T-helper 1 cell treated with Interleukin-12 subunit alpha and Interleukin-12 subunit beta and Interleukin-4 antibody, amounts not matched to agents 30 ng/mL and 1 ng/mL, for 36 hours (primary cell): ENCODE measurements at regions not wholly inside any gene's neighbourhood (a gene's known extent, or its start where the extent isn't known, plus 50 kb on each side); places are given as distances from the start of the nearest gene placed in this dataset.

Experiments
- intact Hi-C: fragments of 100-400 bp; cut with micrococcal nuclease; formaldehyde crosslinking; loops from one replicate; pipeline ENCODE4 v1.15.1; 2024

DNA sequence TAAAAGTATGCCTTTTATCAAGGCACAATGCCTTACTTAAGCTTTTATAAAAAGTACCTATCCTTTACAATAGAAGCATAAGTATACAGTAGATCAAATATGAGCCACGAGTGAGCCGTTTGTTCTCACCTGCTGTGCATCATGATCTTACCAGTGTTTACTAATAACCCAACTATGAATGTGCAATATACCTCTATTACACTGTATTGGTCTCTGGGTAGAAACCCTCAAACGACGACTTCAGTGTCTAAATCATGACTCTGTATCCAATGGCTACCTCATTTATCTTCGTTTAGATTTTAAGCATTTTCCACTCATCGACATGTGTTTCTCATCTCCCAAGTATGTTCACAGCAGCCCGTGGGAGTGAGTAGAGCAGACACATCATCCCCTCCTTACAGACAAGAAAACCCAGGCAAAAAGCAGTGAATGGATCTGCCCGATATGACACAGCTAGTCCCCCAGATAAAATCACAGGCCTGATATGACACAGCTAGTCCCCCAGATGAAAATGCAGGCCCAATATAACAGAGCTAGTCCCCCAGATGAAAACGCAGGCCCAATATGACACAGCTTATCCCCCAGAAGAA lies 279.8 kb downstream of the TNS1 start:
- intact Hi-C loops, result no loop called here

DNA sequence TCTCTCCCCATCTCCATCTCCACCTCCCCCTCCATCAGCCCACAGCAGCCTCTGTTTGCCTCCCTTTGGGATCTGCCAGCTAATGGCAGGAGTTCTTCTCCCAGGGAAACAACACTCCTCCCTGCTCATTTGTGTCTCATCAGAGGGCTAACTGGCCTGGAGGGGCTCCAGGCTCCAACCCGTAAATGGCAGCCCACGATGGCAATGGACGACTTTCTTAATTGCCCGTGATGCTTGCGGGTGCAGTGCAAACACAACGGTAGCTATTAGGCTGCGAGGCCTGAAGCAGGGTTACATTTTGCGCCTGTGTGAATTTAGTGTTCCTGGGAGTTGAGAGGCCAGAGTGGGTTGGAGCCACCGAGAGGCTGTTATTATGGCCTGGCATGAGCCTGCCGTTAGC lies 285.1 kb downstream of the TNS1 start:
- intact Hi-C loops, result loop anchor here (10.0 kb wide), 1 partner anchor 493 kb away; no protein-coding TSS in a partner anchor

DNA sequence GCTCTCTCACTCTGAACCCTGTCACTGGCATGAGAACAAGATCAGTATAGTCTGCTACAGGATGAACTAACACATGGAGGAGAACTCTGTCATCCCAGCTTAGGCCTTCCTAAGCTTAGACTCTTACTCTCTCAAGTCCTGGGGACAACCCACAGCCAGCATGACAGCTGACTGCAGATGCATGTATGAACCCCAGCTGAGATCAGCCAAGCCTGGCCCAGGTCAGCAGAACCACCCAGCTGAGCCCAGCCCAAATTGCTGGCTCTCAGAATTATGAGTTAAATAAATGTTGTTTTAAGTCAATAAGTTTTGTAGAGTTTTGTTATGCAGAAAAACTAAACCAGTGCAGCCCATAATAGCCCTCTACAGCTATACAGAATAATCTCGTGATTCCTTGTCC lies 287.3 kb downstream of the TNS1 start:
- intact Hi-C loops, result loop anchor here (10.0 kb wide), 1 partner anchor 491 kb away; no protein-coding TSS in a partner anchor

DNA sequence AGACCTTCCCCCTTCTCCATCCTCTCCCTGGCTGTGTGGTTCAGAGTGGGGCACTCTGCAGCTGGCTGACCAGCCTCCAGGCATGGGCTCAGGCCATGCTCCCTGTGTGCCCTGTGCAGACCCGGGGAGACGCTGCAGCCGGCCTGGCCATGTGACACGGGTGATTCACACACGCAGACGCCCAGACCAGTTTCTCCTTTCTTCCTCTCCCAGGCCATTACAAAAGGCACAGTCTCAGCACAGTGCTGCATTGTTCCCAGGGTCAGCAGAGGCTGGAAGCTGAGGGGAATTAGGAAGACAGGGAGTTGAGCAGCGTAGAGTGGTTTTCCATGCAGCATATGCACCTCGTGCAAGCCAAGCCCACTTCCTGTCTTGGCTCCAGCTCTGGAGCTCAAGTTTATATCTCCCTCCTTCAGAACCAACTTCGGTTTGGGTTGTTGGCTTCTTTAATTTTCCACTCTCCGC lies 288.5 kb downstream of the TNS1 start:
- intact Hi-C loops, result loop anchor here (5.0 to 10.0 kb wide), 3 partner anchors 490 to 672 kb away; no protein-coding TSS in a partner anchor

DNA sequence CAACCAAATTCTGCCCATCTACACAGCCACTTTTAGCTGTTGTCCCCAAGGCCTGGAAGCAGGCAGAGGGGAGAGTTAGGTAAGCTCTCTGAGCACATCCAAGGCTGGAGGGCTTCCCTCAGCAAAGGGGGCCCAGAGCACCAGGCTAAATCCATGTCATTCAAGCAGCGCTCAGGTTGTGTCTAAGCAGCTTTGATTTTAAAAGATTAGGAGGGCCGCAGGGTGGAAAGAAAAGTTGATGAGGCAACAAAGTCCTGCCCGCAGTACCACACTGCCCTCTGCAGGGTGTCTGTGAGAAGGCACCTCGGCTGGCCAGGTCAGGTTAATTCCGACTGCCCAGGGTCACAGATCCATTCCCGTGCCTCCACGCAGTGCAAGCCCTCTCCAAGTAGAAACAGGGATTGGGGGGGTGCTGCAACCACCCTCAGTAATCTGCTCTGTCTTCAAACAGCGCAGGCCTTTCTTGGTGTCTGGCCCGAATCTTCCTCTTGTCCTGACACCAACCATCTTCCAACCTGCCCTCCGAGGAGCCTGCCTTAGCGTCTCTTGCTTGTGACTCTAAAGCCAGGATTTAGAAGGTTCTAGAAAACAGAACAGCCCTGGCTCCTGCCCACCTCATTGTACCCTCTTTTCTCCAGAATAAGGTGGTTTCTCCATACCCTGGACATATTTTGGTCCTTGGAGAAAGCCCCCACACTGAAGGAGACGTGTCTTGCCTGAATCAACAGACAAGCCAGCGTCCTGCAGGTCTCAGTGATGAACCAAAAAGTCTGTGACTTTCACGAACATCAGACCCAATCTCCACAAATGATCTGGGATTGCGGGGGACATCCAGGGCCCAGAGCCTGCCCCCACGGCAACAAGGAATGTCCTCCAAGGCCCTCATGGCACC lies 289.2 kb downstream of the TNS1 start:
- intact Hi-C loops, result loop anchor here (1.0 to 10.0 kb wide), 8 partner anchors 63 to 1194 kb away; no protein-coding TSS in a partner anchor

DNA sequence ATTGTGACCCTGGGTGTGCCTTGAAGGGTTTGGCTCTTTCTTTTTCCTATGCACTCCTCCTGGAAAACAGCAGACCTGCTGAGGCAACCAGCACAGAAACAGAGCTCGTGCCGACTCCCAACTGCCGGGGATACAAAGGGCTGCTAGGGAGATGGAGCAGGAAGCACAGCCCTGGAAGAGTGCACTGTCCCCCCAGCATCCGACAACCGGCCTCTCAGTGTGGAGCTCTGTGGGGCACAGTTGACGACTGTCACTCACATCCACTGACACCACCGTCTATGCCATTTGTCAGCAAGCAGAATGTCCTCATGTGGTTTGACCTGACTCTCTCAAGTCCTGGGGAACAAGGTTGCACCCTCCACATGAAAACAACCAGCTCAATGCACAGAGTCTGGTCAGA lies 290.4 kb downstream of the TNS1 start:
- intact Hi-C loops, result loop anchor here (5.0 to 10.0 kb wide), 3 partner anchors 488 to 670 kb away; no protein-coding TSS in a partner anchor

DNA sequence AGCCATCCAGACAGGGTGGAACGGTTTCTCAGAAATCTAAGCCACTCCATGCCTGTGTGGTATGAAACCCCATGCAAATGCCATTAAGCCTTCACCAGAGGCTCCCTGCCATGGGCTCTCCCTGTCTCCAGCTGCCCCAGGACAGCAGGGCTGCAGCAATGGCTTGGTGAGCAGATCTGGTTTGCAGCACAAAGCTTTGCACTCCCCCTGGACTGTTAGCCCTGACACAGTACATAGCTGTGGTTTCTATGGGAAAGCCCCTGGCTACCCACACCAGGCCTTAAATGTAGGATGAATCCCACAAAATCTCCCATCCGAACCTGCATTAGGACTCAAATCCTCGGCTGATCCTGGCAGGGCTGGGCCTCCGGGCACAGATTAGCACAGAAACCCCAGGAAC lies 291.6 kb downstream of the TNS1 start:
- intact Hi-C loops, result loop anchor here (5.0 to 10.0 kb wide), 3 partner anchors 486 to 669 kb away; no protein-coding TSS in a partner anchor

DNA sequence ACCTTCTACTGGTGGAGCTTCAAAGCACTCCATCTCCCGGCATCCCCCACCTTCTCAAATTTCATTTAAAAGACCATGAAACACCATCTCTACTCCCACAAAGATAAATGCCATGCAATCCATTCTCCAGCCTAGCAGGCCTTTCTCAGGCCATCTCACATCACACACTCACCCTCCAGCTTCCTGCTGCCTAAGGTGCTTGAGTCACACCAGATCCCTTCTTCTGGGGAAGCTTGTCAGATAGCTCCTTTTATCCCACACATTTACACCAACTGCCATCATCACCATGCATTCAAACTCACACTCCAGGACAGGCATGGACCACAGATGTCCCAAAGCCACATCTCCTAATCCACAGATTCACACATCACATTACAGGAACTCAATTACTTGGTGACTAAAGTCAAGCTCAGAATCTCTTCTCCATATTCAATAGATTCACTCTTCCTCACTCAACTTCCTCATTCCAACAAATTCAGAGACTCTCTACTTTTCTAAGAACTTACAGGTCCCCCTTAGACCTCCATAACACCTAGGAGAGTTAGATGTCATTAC lies 292.5 kb downstream of the TNS1 start:
- intact Hi-C loops, result loop anchor here (5.0 to 10.0 kb wide), 3 partner anchors 485 to 668 kb away; no protein-coding TSS in a partner anchor

DNA sequence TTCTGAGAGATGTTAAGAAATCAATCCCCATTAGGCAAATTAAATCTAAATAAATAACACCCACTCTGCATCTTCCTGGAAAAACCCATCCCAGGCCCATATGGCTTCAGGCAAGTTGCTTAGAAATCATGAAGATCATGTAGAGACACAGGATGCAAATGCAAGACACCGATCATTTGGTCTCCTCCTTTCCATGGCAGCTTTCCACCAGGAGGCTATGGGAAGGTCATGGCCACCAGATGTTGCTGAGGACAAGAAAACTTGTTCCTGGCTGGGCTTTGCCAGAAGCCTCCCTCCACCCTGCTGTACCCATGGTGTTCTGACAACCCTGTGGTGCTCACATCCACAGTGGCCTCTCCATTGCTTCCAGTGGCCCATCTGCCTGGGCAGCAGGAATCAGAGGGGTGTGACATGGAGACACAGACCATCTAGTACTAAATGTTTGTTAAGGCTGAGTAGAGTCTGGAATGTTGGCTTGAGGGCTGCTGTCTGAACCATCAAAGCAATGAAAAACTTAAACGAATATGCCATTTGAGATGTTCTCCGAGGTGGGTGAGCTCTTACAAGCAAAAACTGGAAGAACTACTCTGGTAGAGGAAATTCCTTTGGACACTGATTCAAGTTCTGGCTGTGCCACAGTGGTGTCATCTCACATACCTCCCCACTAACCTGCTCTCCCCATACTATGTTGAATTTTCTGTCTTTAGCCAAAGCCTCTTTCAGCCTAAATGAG lies 293.2 kb downstream of the TNS1 start:
- intact Hi-C loops, result loop anchor here (5.0 to 10.0 kb wide), 3 partner anchors 485 to 667 kb away; no protein-coding TSS in a partner anchor

DNA sequence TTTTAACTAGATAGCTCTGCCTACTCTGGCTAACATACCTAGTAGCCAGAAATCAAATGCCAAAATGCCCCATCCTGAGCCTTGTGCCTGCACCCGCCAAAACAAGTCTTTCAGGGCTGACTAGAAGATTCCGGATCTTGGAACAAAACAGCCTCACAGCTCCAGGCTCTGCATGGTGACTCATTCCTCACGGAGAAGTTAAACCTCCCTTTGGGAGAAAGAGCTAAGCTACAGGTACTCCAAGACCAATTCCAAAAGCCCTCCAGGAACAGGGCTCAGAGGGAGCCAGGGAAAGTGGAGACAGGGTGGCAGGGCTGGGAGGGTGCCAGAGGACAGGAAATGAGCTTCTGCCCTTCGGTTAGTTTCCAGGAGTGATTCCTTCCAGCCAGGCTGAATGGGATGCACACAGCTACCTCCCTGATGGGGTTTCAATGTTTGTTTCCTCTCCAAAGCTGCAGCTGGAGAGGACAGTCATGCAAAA lies 295.6 kb downstream of the TNS1 start:
- intact Hi-C loops, result no loop called here

DNA sequence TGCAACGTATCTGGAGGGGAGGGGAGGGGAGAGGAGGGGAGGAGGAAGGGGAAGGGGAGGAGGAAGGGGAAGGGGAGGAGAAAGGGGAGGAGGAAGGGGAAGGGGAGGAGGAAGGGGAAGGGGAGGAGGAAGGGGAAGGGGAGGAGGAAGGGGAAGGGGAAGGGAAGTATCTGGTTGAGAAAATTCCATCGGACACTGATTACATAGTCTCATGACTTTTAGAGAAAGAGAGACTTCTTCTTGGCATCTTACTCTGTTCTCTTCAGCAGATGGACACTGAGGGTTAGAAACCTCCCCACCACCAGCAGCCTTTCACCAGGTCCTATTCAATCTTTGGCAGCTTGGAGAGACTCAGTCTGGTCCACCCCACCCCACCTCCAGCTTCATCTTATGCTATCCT lies 296.3 kb downstream of the TNS1 start:
- intact Hi-C loops, result no loop called here

DNA sequence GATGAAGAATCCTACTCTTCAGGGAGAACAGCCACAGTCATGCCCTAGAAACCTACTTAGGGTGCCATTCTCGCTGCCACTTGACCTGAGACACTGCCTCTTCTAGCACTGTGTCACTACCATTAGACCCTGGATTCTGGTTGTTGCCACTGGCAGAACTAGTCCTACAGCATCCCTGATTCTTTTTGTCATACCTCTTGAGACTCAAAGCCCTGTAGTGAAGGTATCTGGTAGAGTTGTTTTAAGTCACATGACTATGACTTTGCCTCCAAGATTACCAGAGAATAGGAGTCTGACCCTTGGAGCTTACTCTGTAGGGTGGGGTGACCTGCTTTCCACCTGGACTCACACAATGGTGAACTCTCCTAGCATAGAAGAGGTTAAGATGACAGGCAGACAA lies 296.7 kb downstream of the TNS1 start:
- intact Hi-C loops, result no loop called here

DNA sequence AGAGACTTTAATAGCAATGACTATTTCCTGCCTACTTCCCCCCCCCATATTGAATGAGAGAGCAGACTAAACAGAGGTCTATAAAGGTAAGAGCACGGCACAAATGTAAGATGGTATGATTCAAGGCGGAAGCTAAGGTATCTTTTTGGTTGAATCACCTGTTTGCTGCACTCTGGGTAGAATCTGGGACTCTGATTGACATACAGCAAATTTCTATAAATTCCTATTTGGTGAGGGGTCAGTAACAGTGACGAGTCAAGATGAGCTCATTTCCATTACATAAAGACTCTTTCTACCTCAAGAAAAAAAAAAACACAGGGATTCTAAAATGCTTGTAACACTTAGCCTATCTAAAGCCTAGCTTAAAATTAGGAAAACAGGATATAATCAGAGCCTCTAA lies 297.3 kb downstream of the TNS1 start:
- intact Hi-C loops, result no loop called here

DNA sequence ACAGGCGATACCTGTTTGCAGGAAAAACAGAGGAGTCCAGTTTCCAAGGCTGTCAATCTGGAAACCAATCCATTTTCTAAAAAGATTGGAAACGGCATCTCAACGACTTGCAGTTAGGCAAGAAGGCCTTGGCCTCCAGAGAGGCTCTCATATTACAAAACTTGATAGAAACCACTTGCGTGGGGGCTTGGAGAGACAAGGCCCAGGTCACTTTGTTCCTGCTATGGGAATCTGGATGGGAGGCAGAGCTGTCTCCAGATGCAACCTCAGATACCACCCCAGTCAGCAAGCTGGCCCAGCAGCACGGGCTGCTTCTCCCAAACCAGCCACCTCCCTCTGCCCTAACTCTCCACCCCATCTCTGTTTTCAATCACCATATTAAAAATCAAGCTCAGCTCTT lies 298.8 kb downstream of the TNS1 start:
- intact Hi-C loops, result no loop called here

DNA sequence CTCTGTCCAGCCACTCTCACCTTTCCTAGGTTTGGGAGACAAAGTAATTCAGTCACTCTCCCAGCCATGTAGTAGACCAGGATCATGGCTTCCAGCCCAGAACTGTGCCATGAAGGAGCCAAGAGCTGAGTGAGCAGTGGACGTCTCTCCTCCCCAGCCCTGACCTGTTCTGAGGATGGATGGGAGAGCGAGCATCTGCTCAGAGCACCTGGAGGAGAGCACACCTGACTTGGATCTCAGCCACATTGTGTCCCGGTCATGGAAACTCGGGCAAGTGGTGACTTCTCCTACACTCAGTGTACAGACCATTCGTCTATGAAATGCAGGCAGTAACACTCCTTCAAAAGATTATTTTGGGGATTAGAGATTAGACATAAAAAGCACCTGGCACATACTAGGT lies 299.7 kb downstream of the TNS1 start:
- intact Hi-C loops, result no loop called here

DNA sequence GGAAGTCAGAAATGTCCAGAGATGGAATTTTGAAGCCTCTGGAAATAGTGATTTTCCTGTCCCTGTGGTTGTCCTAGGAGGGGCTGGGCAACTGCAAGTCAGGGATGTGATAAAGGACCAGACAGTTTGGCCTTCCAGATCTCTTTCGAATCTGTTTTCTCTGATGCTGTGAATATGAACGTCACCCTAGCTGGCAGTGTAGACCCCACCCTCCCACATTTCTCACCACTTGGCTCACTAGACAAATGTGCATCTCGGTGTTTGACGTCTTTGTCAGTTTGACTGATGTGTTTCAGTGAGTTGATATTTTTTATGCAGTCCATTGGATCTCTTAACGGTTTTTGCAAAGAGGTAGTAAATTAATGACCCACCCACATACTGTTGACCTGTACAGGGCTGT lies 301.2 kb downstream of the TNS1 start:
- intact Hi-C loops, result no loop called here

DNA sequence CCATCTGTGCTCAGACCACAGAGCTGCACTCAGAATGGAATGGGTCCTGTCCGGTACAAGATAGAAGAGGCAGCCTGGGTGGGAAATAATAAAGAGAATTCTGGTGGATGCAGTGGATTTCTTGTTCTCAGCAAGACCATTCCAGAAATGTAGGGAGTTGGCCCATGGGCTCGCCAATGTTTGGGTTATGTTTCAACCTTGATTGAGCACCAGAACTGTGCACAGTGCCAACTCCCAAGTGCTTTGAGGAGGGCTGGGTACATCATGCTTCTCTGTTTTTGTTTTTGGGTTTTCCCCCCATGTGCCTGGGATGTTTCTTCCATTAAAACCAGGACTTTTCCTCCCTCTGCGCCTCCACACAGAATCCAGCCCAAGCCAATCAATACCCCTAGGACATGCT lies 304.1 kb downstream of the TNS1 start:
- intact Hi-C loops, result no loop called here

DNA sequence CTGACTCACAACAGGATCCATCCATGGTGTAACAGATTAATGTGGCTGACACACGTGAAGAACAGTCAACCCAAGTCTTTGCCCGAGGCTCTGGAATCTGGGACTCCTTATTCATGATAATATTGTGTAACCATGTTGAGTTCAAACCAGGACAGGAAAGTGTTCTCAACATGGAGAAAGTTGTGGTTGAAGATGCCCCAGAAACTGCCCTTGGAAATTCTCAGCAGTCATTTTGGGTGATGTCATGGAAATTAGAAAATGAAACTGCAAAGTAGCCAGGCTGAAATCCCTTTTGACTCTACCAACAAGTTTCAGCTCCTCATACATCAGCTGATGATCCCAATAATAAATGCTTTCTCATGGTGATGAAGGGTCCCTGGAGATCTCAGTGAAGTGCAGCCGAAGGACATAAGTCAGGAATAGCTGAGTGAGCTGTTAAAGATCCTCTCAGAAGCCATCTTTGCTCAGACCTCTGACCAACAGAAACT lies 307.7 kb downstream of the TNS1 start:
- intact Hi-C loops, result no loop called here

DNA sequence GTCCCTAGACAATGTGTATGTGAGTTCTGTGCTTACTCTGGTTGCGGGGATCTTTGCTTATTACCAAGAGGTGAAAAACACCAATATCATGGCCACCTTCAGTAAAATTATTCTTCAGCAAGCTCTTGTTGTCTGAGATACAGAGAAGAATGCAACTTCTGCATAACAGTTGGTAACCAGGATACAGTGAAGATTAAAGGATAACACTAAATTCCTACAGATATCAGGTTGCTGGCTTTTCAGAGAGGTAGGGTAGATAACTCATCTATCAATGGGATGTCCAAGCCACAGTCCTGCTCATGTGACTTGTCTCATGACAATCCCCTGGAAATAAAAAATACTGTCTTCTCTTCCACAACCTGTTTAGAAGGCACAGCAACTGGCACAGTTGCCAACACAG lies 308.5 kb downstream of the TNS1 start:
- intact Hi-C loops, result no loop called here

DNA sequence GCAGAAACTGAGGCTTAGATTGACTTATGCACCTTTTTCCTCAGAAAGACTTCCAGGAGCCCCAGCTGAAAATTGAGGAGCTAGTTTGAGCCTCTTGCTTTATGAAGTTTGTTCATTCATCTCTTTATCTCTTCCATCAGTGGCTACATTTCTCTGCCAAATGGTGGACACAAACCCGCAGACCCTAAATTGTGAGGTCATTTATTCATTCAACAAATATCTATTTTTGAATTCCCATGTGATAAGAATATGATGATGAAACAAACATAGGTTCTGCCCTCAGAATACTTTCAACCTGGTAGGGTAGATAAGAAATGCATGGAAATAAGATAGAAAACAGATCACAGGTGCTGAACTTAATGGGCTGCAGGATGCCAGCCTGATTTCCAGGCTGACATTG lies 309.4 kb downstream of the TNS1 start:
- intact Hi-C loops, result no loop called here
